NB4 (cell line): ENCODE measurements at regions not wholly inside any gene's neighbourhood (a gene's known extent, or its start where the extent isn't known, plus 50 kb on each side); places are given as distances from the start of the nearest gene placed in this dataset.

Source experiments
- DNase-seq: peaks from one replicate; pipeline ENCODE4 v3.0.0; 2010; ENCODE audit warnings: low read depth
- H3K4me3 ChIP-seq: one replicate; pipeline ENCODE4 v1.5.1; 2011; ENCODE audit warnings: mild to moderate bottlenecking, low read depth, low read length, moderate library complexity
- MYC ChIP-seq: IDR thresholded peaks from 2 replicates; pipeline ENCODE4 v1.6.1; 2011; ENCODE audit warnings: low read depth, low read length
- POLR2A ChIP-seq: IDR thresholded peaks from 2 replicates; pipeline ENCODE4 v1.6.1; 2011; ENCODE audit warnings: mild to moderate bottlenecking; ENCODE audit not compliant: insufficient read length; ENCODE audit errors: extremely low read depth
- TF ChIP-seq, protein P1 (sequence below): IDR thresholded peaks from one replicate; pipeline ENCODE4 v1.5.1; 2012; ENCODE audit warnings: low read depth, low read length
- TF ChIP-seq, protein P2 (sequence below): IDR thresholded peaks from 2 replicates; pipeline ENCODE4 v1.6.1; 2011; ENCODE audit warnings: low read depth, low read length

DNA sequence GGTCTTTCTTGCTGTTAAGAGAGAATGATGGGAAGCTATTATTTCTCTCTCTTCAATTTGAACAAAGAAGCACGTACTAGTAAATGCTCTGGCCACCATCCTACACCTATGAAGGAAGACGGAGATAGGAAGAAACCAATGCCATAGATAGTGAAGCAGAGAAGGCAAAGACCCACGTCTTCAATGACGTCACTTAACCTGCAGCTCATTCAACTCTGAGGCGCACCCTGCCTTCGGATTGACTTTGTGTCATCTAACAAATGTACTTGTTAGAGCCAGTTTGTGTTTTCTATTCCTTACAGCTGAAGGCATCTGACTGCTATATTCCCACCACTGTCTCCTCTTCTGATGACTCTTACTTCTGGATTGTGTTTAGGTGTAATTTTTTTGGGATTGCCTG lies 332.5 kb upstream of the DDI1 start:
- DNase-seq: no peak
- TF ChIP-seq, protein P1, sequence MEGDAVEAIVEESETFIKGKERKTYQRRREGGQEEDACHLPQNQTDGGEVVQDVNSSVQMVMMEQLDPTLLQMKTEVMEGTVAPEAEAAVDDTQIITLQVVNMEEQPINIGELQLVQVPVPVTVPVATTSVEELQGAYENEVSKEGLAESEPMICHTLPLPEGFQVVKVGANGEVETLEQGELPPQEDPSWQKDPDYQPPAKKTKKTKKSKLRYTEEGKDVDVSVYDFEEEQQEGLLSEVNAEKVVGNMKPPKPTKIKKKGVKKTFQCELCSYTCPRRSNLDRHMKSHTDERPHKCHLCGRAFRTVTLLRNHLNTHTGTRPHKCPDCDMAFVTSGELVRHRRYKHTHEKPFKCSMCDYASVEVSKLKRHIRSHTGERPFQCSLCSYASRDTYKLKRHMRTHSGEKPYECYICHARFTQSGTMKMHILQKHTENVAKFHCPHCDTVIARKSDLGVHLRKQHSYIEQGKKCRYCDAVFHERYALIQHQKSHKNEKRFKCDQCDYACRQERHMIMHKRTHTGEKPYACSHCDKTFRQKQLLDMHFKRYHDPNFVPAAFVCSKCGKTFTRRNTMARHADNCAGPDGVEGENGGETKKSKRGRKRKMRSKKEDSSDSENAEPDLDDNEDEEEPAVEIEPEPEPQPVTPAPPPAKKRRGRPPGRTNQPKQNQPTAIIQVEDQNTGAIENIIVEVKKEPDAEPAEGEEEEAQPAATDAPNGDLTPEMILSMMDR: no peak
- no peak for TF ChIP-seq MYC
- H3K4me3 ChIP-seq: no peak overlapping the region

DNA sequence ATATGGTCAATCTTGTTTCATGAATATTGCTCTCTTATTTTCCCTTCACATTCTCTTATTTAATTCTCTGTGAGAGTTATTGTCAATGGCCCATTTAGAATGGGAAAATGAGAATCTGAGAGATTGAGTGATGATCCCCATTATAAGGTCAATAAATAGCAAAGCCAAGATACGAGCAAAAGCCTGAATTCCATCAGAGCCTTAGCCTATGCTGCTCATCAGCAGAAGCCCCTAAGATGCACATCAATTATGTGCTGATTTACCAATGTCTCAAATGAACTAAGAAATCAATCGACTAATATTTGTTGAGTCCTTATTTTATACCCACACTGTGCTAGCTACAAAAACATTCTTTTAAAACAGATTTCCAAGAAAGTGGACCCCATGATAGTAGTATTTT lies 330.8 kb upstream of the DDI1 start:
- H3K4me3 ChIP-seq: no peak overlapping the region
- no peak for DNase-seq
- no peak for TF ChIP-seq MYC
- TF ChIP-seq POLR2A: no peak
- TF ChIP-seq, protein P1: no peak
- TF ChIP-seq, protein P2, sequence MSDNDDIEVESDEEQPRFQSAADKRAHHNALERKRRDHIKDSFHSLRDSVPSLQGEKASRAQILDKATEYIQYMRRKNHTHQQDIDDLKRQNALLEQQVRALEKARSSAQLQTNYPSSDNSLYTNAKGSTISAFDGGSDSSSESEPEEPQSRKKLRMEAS: no peak

DNA sequence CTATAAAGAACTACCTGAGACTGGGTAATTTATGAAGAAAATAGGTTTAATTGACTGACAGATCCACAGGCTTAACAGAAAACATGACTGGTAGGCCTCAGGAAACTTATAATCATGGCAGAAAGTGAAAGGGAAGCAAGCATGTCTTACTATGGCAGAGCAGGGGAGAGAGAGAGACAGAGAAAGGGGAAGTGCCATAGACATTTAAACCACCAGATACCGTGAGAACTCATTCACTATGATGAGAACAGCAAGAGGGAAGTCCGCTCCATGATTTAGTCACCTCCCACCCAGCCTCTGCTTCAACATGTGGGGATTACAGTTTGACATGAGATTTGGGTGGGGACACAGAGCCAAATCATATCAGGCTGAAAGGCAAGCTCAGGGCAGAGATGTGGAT lies 327.1 kb upstream of the DDI1 start:
- peak; percentile 53 for DNase-seq
- TF ChIP-seq, protein P1: no peak
- TF ChIP-seq MYC (no peak), POLR2A (no peak)
- TF ChIP-seq, protein P2: no peak
- no peak overlapping the region for H3K4me3 ChIP-seq

DNA sequence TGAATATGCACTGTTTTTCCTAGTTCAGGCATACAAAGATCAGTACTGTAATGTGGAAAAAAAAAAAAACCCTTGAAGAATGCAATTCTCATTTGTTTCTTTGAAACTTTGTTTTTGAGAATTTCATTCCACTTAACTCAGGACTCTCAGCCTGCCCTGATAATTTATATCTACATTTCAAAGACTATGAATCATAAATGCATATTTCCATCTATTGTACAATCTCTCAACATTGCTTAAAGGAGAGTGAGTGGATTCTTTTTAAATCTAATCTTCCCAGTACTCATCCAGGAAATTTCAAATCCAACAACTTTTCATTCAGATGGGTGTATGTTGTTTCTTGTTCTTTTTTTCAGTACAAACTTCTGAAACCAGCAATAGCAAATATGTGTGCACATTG lies 322.2 kb upstream of the DDI1 start:
- TF ChIP-seq, protein P1: no peak
- TF ChIP-seq POLR2A (no peak), MYC (no peak)
- TF ChIP-seq, protein P2: no peak
- DNase-seq: no peak
- no peak overlapping the region for H3K4me3 ChIP-seq

DNA sequence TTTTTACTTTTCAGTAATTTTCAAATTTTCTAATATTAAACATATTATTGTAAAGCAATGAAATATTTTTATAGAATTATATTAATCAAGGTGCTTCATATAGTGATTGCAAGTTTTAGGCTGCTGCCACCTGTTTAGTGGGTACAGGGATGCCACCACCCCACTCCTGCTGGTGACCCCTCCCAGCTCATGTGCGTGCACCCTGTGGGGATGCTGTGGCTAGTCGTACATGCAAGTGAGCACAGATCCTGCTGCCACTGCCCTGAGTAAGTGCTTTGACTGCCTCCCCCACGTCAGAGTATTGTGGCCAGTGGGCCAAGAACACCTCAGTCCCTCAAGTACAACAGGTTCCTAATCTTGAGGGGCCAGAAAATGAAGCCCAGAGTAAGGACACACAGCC lies 320.1 kb upstream of the DDI1 start:
- no peak overlapping the region for H3K4me3 ChIP-seq
- TF ChIP-seq, protein P1: no peak
- no peak for TF ChIP-seq POLR2A
- no peak for DNase-seq

DNA sequence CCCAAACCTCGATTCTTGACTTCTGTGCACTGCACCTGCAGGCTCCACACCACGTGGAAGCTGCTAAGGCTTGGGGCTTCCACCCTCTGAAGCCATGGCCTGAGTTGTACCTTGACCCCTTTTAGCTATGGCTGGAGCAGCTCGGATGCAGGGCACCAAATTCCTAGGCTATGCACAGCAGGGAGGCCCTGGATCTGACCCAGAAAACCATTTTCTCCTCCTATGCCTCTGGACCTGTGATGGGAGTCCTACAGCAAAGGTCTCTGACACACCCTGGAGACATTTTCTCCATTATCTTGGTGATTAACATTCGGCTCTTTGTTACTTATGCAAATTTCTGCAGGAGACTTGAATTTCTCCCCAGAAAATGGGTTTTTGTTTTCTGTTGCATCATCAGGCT lies 309.2 kb upstream of the DDI1 start:
- H3K4me3 ChIP-seq: no peak overlapping the region
- DNase-seq: no peak
- TF ChIP-seq POLR2A (no peak), MYC (no peak)
- TF ChIP-seq, protein P2: no peak
- TF ChIP-seq, protein P1: no peak
